ENCODE measurements at regions not wholly inside any gene's neighbourhood (a gene's known extent, or its start where the extent isn't known, plus 50 kb on each side); places are given as distances from the start of the nearest gene placed in this dataset.

- Histone ChIP-seq H3K79me2 (ENCODE audit: control insufficient read depth, insufficient read depth, low read length) (no peaks in the 10 kb centered on the region), H3K4me3 (ENCODE audit: control extremely low read depth in 1 of 5, extremely low read depth in 1 of 5, insufficient read depth in 1 of 5, low read depth in 2 of 5, low read length in 4 of 5) (no peak overlapping the region), H3K9me3 (ENCODE audit: control extremely low read depth in 1 of 3, control insufficient read depth in 2 of 3, insufficient read depth in 1 of 3, low read length in 2 of 3) (no peaks in the 10 kb centered on the region), H3K27me3 (replicated peaks in 1 of 4; ENCODE audit: control extremely low read depth in 1 of 4, control insufficient read depth in 3 of 4, insufficient read depth in 4 of 4, low read length in 3 of 4) (no peaks in the 10 kb centered on the region), H3K27ac (ENCODE audit: low read length in 2 of 2) (no peak overlapping the region), H3K4me2 (replicated peaks; ENCODE audit: low read depth, low read length, poor library complexity, severe bottlenecking) (no peak overlapping the region), H2AFZ (ENCODE audit: insufficient read depth, low read depth, low read length, poor library complexity, severe bottlenecking) (no peak overlapping the region), H3K9ac (ENCODE audit: low read length) (no peak overlapping the region), H3K4me1 (ENCODE audit: control insufficient read depth in 2 of 2, insufficient read depth in 2 of 2, low read length in 2 of 2) (no peaks in the 10 kb centered on the region), H4K20me1 (ENCODE audit: control insufficient read depth, insufficient read depth, low read length, poor library complexity, severe bottlenecking) (no peaks in the 10 kb centered on the region), H3K36me3 (replicated peaks in 1 of 2; ENCODE audit: control extremely low read depth in 1 of 2, control insufficient read depth in 1 of 2, extremely low read depth in 1 of 2, insufficient read depth in 2 of 2, low read length in 1 of 2) (no peaks in the 10 kb centered on the region)
- ATAC-seq (ENCODE audit: low read depth) (no peak), DNase-seq (no peak)
- ChIA-PET CTCF (interaction anchor here (1.1 kb wide), 1 partner anchor 12 kb away, joined by 4 read pairs; no protein-coding TSS in a partner anchor), POLR2A (no interaction called here)
- intact Hi-C loops (cut with micrococcal nuclease) = no loop called here
- Mint-ChIP-seq H3K4me3 (no peak overlapping the region), H3K27ac (no peak overlapping the region), H3K4me1 (no peaks in the 10 kb centered on the region), H3K27me3 (no peaks in the 10 kb centered on the region), H3K9me3 (ENCODE audit: insufficient read depth) (no peaks in the 10 kb centered on the region)
- TF ChIP-seq CTCF (IDR thresholded peaks at IDR 0.05) = no peak
- TF ChIP-seq EZH2 (IDR thresholded peaks at IDR 0.05; ENCODE audit: borderline replicate concordance, insufficient read depth, low read depth, low read length, poor library complexity, severe bottlenecking) = no peak
Observed at GRCh38 chr5:10173716-10174115, 76.0 kb downstream of the ATPSCKMT start.

GRCh38 chr5:10172247-10172646, 77.4 kb downstream of the ATPSCKMT start:
- Histone ChIP-seq H3K9ac (ENCODE audit: low read length) (no peak overlapping the region), H3K4me3 (ENCODE audit: control extremely low read depth in 1 of 5, extremely low read depth in 1 of 5, insufficient read depth in 1 of 5, low read depth in 2 of 5, low read length in 4 of 5) (no peak overlapping the region), H3K27ac (ENCODE audit: low read length in 2 of 2) (no peak overlapping the region), H3K9me3 (ENCODE audit: control extremely low read depth in 1 of 3, control insufficient read depth in 2 of 3, insufficient read depth in 1 of 3, low read length in 2 of 3) (no peaks in the 10 kb centered on the region), H3K36me3 (replicated peaks in 1 of 2; ENCODE audit: control extremely low read depth in 1 of 2, control insufficient read depth in 1 of 2, extremely low read depth in 1 of 2, insufficient read depth in 2 of 2, low read length in 1 of 2) (no peaks in the 10 kb centered on the region), H4K20me1 (ENCODE audit: control insufficient read depth, insufficient read depth, low read length, poor library complexity, severe bottlenecking) (no peaks in the 10 kb centered on the region), H3K79me2 (ENCODE audit: control insufficient read depth, insufficient read depth, low read length) (no peaks in the 10 kb centered on the region), H2AFZ (ENCODE audit: insufficient read depth, low read depth, low read length, poor library complexity, severe bottlenecking) (no peak overlapping the region), H3K4me2 (replicated peaks; ENCODE audit: low read depth, low read length, poor library complexity, severe bottlenecking) (no peak overlapping the region), H3K4me1 (ENCODE audit: control insufficient read depth in 2 of 2, insufficient read depth in 2 of 2, low read length in 2 of 2) (no peaks in the 10 kb centered on the region), H3K27me3 (replicated peaks in 1 of 4; ENCODE audit: control extremely low read depth in 1 of 4, control insufficient read depth in 3 of 4, insufficient read depth in 4 of 4, low read length in 3 of 4) (no peaks in the 10 kb centered on the region)
- Mint-ChIP-seq H3K27me3 (no peaks in the 10 kb centered on the region), H3K4me1 (no peaks in the 10 kb centered on the region), H3K4me3 (no peak overlapping the region), H3K27ac (no peak overlapping the region), H3K9me3 (ENCODE audit: insufficient read depth) (no peaks in the 10 kb centered on the region)
- no peak for TF ChIP-seq EZH2 (IDR thresholded peaks at IDR 0.05; ENCODE audit: borderline replicate concordance, insufficient read depth, low read depth, low read length, poor library complexity, severe bottlenecking)
- no peak for TF ChIP-seq CTCF (IDR thresholded peaks at IDR 0.05)
- ATAC-seq (ENCODE audit: low read depth) (no peak), DNase-seq (no peak)
- intact Hi-C loops (cut with micrococcal nuclease) = no loop called here
- POLR2A ChIA-PET = no interaction called here
- WGBS (ENCODE audit: insufficient coverage) = 13% methylated on average over 1 of the region's 1 CpG
- CTCF ChIA-PET = interaction anchor here (0.6 kb wide), 1 partner anchor 210 kb away, joined by 3 read pairs; no protein-coding TSS in a partner anchor

Measured in B cell (primary cell).